Liver (tissue), 8 donors: ENCODE measurements at regions not wholly inside any gene's neighbourhood (a gene's known extent, or its start where the extent isn't known, plus 50 kb on each side); places are given as distances from the start of the nearest gene placed in this dataset.

Experiments
- DNase-seq: peaks from one replicate; pipeline ENCODE4 v3.0.0-alpha.2; 2017; ENCODE audit warnings: low spot score
- H3K27ac ChIP-seq, 2 donors: one replicate each; pipeline ENCODE4 v1.7.0; 2013; ENCODE audit warnings: inconsistent platforms in 2 of 2, low read length in 2 of 2, control low read depth in 1 of 2, low read depth in 1 of 2, mild to moderate bottlenecking in 1 of 2
- H3K27me3 ChIP-seq, 4 donors: one replicate each; pipeline versions ENCODE4 v1.6.1 to v1.7.0; 2013; ENCODE audit warnings: low read length in 3 of 4, inconsistent platforms in 1 of 4, mild to moderate bottlenecking in 1 of 4, moderate library complexity in 1 of 4; ENCODE audit not compliant: control insufficient read depth in 4 of 4, insufficient read depth in 4 of 4
- H3K36me3 ChIP-seq, 4 donors: one replicate each; pipeline versions ENCODE4 v1.6.1 to v1.7.0; 2013; ENCODE audit warnings: low read length in 3 of 4, mild to moderate bottlenecking in 3 of 4, low read depth in 1 of 4, moderate library complexity in 1 of 4; ENCODE audit not compliant: control insufficient read depth in 4 of 4, insufficient read depth in 3 of 4
- H3K4me1 ChIP-seq, 4 donors: one replicate each; pipeline versions ENCODE4 v1.6.1 to v1.7.0; 2013; ENCODE audit warnings: low read length in 3 of 4, mild to moderate bottlenecking in 3 of 4, moderate library complexity in 1 of 4; ENCODE audit not compliant: control insufficient read depth in 4 of 4, insufficient read depth in 4 of 4
- H3K4me3 ChIP-seq, 3 donors: one replicate each; pipeline versions ENCODE4 v1.6.1 to v1.7.0; 2013; ENCODE audit warnings: low read length in 3 of 3, control low read depth in 1 of 3, low read depth in 1 of 3, mild to moderate bottlenecking in 1 of 3
- H3K9ac ChIP-seq, 2 donors: one replicate each; pipeline ENCODE4 v1.7.0; 2013; ENCODE audit warnings: low read length in 2 of 2, mild to moderate bottlenecking in 2 of 2, moderate library complexity in 2 of 2, control low read depth in 1 of 2, low read depth in 1 of 2
- H3K9me3 ChIP-seq, 4 donors: one replicate each; pipeline versions ENCODE4 v1.6.1 to v1.7.0; 2013; ENCODE audit warnings: low read length in 3 of 4; ENCODE audit not compliant: control insufficient read depth in 4 of 4
- EGR1 ChIP-seq, 2 donors: IDR thresholded peaks; 2 replicates each; pipeline ENCODE4 v1.6.1; 2016 to 2018; ENCODE audit warnings: antibody characterized with exemption in 2 of 2, low read depth in 2 of 2
- FOXA1 ChIP-seq: IDR thresholded peaks from 2 replicates; pipeline ENCODE4 v1.6.1; 2016; ENCODE audit warnings: antibody characterized with exemption
- FOXA2 ChIP-seq: IDR thresholded peaks from 2 replicates; pipeline ENCODE4 v1.6.1; 2016; ENCODE audit warnings: antibody characterized with exemption
- GABPA ChIP-seq, 2 donors: IDR thresholded peaks in 1 of 2; conservative IDR thresholded peaks in 1 of 2; 2 replicates each; pipeline ENCODE4 v1.6.1; 2016; ENCODE audit warnings: antibody characterized with exemption in 2 of 2, mild to moderate bottlenecking in 1 of 2, moderate library complexity in 1 of 2
- HNF4A ChIP-seq, 2 donors: conservative IDR thresholded peaks; 2 replicates each; pipeline ENCODE4 v1.6.1; 2016; ENCODE audit warnings: antibody characterized with exemption in 2 of 2, mild to moderate bottlenecking in 2 of 2
- HNF4G ChIP-seq: IDR thresholded peaks from 2 replicates; pipeline ENCODE4 v1.6.1; 2016; ENCODE audit warnings: antibody characterized with exemption
- JUND ChIP-seq, 2 donors: IDR thresholded peaks; 2 replicates each; pipeline ENCODE4 v1.6.1; 2016; ENCODE audit warnings: antibody characterized with exemption in 2 of 2
- NR2F2 ChIP-seq: IDR thresholded peaks from 2 replicates; pipeline ENCODE4 v1.6.1; 2016; ENCODE audit warnings: antibody characterized with exemption
- RAD21 ChIP-seq, 2 donors: IDR thresholded peaks; 2 replicates each; pipeline ENCODE4 v1.6.1; 2016; ENCODE audit warnings: antibody characterized with exemption in 2 of 2, mild to moderate bottlenecking in 2 of 2
- RXRA ChIP-seq, 2 donors: IDR thresholded peaks; 2 replicates each; pipeline ENCODE4 v1.6.1; 2017 to 2018; ENCODE audit warnings: antibody characterized with exemption in 2 of 2, mild to moderate bottlenecking in 1 of 2
- SP1 ChIP-seq: IDR thresholded peaks from 2 replicates; pipeline ENCODE4 v1.6.1; 2018; ENCODE audit warnings: antibody characterized with exemption, mild to moderate bottlenecking
- TAF1 ChIP-seq: conservative IDR thresholded peaks from 2 replicates; pipeline ENCODE4 v1.6.1; 2016; ENCODE audit warnings: antibody characterized with exemption, mild to moderate bottlenecking
- YY1 ChIP-seq: IDR thresholded peaks from 2 replicates; pipeline ENCODE4 v1.6.1; 2016; ENCODE audit warnings: antibody characterized with exemption, mild to moderate bottlenecking
- WGBS: extraction: QIAGEN DNeasy Blood & Tissue Kit; methylation state at CpG from one replicate; pipeline ENCODE4 v1.1.7; 2013; 5-methylcytosine and 5-hydroxymethylcytosine counted together
- TF ChIP-seq, protein P1 (sequence below): fragments of 150-350 bp; IDR thresholded peaks from 2 replicates; pipeline ENCODE4 v1.5.1; 2017; ENCODE audit warnings: improper control_type of control experiment, low read depth, low read length; ENCODE audit not compliant: missing input control
- TF ChIP-seq, protein P2 (sequence below): IDR thresholded peaks from 2 replicates; pipeline ENCODE4 v1.6.1; 2016; ENCODE audit warnings: antibody characterized with exemption
- TF ChIP-seq, protein P3 (sequence below): IDR thresholded peaks from 2 replicates; pipeline ENCODE4 v1.6.1; 2016; ENCODE audit warnings: antibody characterized with exemption
- TF ChIP-seq, protein P4 (sequence below): IDR thresholded peaks from 2 replicates; pipeline ENCODE4 v1.6.1; 2016; ENCODE audit warnings: antibody characterized with exemption, mild to moderate bottlenecking
- TF ChIP-seq, protein P5 (sequence below): IDR thresholded peaks from 2 replicates; pipeline ENCODE4 v1.6.1; 2016; ENCODE audit warnings: antibody characterized with exemption
- donor health status: healthy.
- donor health status: healthy.
- donor health status: healthy.
- donor health status: healthy.
- donor health status: healthy.

DNA sequence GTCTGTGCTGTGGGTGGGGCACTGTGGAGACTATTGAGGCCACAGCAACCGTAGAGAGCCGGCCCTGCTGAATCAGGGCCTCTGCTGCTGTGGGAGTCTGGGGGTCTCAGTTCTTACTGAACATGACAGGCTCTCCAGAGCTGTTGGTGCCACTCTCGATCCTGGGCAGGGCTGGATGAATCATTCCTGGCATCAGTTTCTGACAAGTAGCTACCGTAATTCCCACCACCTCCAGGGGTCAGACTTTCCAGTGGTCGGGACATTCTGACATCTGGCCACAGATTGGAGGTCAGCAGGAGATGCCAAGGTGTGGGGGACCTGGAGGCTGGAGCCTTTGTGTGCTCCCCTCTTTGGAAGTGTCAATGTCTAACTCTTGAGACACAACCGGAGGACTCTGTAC lies 188.4 kb downstream of the IRX2 start:
- Histone ChIP-seq H3K4me3 (no peak overlapping the region), H3K9ac (no peak overlapping the region), H3K27me3 (no peaks in the 10 kb centered on the region), H3K9me3 (peaks cover 0 to 4% (median under 1%) of the 10 kb centered on the region in 4 donors), H3K27ac (no peak overlapping the region), H3K36me3 (no peaks in the 10 kb centered on the region), H3K4me1 (no peaks in the 10 kb centered on the region)
- WGBS, result 77% methylated on average over 6 of the region's 6 CpGs
- TF ChIP-seq YY1 (no peak), HNF4A (conservative IDR thresholded peaks at IDR 0.05) (no peak), TAF1 (no peak), GABPA (IDR thresholded peaks at IDR 0.05 in 1 of 2, conservative IDR thresholded peaks at IDR 0.05 in 1 of 2) (no peak), JUND (IDR thresholded peaks at IDR 0.05) (no peak), NR2F2 (no peak), FOXA1 (no peak), RXRA (IDR thresholded peaks at IDR 0.05) (no peak), EGR1 (IDR thresholded peaks at IDR 0.05; ENCODE audit: low read depth in 2 of 2) (no peak), HNF4G (no peak), RAD21 (IDR thresholded peaks at IDR 0.05) (no peak), FOXA2 (no peak), SP1 (no peak)
- TF ChIP-seq, protein P1, sequence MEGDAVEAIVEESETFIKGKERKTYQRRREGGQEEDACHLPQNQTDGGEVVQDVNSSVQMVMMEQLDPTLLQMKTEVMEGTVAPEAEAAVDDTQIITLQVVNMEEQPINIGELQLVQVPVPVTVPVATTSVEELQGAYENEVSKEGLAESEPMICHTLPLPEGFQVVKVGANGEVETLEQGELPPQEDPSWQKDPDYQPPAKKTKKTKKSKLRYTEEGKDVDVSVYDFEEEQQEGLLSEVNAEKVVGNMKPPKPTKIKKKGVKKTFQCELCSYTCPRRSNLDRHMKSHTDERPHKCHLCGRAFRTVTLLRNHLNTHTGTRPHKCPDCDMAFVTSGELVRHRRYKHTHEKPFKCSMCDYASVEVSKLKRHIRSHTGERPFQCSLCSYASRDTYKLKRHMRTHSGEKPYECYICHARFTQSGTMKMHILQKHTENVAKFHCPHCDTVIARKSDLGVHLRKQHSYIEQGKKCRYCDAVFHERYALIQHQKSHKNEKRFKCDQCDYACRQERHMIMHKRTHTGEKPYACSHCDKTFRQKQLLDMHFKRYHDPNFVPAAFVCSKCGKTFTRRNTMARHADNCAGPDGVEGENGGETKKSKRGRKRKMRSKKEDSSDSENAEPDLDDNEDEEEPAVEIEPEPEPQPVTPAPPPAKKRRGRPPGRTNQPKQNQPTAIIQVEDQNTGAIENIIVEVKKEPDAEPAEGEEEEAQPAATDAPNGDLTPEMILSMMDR, result no peak
- TF ChIP-seq, protein P2, sequence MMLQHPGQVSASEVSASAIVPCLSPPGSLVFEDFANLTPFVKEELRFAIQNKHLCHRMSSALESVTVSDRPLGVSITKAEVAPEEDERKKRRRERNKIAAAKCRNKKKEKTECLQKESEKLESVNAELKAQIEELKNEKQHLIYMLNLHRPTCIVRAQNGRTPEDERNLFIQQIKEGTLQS, result no peak
- TF ChIP-seq, protein P3, sequence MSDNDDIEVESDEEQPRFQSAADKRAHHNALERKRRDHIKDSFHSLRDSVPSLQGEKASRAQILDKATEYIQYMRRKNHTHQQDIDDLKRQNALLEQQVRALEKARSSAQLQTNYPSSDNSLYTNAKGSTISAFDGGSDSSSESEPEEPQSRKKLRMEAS, result no peak
- TF ChIP-seq, protein P4, sequence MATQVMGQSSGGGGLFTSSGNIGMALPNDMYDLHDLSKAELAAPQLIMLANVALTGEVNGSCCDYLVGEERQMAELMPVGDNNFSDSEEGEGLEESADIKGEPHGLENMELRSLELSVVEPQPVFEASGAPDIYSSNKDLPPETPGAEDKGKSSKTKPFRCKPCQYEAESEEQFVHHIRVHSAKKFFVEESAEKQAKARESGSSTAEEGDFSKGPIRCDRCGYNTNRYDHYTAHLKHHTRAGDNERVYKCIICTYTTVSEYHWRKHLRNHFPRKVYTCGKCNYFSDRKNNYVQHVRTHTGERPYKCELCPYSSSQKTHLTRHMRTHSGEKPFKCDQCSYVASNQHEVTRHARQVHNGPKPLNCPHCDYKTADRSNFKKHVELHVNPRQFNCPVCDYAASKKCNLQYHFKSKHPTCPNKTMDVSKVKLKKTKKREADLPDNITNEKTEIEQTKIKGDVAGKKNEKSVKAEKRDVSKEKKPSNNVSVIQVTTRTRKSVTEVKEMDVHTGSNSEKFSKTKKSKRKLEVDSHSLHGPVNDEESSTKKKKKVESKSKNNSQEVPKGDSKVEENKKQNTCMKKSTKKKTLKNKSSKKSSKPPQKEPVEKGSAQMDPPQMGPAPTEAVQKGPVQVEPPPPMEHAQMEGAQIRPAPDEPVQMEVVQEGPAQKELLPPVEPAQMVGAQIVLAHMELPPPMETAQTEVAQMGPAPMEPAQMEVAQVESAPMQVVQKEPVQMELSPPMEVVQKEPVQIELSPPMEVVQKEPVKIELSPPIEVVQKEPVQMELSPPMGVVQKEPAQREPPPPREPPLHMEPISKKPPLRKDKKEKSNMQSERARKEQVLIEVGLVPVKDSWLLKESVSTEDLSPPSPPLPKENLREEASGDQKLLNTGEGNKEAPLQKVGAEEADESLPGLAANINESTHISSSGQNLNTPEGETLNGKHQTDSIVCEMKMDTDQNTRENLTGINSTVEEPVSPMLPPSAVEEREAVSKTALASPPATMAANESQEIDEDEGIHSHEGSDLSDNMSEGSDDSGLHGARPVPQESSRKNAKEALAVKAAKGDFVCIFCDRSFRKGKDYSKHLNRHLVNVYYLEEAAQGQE, result no peak
- TF ChIP-seq, protein P5, sequence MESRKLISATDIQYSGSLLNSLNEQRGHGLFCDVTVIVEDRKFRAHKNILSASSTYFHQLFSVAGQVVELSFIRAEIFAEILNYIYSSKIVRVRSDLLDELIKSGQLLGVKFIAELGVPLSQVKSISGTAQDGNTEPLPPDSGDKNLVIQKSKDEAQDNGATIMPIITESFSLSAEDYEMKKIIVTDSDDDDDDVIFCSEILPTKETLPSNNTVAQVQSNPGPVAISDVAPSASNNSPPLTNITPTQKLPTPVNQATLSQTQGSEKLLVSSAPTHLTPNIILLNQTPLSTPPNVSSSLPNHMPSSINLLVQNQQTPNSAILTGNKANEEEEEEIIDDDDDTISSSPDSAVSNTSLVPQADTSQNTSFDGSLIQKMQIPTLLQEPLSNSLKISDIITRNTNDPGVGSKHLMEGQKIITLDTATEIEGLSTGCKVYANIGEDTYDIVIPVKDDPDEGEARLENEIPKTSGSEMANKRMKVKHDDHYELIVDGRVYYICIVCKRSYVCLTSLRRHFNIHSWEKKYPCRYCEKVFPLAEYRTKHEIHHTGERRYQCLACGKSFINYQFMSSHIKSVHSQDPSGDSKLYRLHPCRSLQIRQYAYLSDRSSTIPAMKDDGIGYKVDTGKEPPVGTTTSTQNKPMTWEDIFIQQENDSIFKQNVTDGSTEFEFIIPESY, result no peak
- no peak for DNase-seq

DNA sequence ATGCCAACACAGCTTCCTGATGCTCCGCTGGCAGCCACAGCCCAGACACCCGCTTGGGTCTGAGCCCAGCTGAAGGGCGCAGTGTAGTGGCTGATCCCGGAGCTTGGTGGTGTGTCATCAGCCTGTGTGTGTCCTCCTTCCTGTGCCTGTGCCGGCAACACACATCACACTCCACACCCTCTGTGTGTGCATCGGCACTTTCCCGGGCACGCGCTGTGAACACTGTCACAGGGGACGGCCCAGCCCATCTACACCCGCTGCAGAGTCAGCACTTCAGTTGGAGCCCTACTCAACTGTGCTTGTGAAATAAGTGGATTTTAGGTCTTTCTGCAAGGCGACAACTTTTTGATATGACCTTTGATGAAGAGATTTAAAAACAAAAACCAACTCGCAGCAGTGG lies 189.4 kb downstream of the IRX2 start:
- Histone ChIP-seq H3K27me3 (no peaks in the 10 kb centered on the region), H3K4me3 (no peak overlapping the region), H3K4me1 (no peaks in the 10 kb centered on the region), H3K36me3 (no peaks in the 10 kb centered on the region), H3K9me3 (peaks cover 0 to 4% (median under 1%) of the 10 kb centered on the region in 4 donors), H3K9ac (no peak overlapping the region), H3K27ac (no peak overlapping the region)
- no peak for DNase-seq
- WGBS, result 88% methylated on average over 13 of the region's 13 CpGs
- TF ChIP-seq JUND (IDR thresholded peaks at IDR 0.05) (no peak), RAD21 (IDR thresholded peaks at IDR 0.05) (no peak), FOXA1 (no peak), HNF4A (conservative IDR thresholded peaks at IDR 0.05) (no peak), TAF1 (no peak), YY1 (no peak)
- TF ChIP-seq, protein P2, result no peak
- TF ChIP-seq, protein P4, result no peak
- TF ChIP-seq, protein P1, result no peak
- TF ChIP-seq, protein P3, result no peak
